ENCODE measurements at regions not wholly inside any gene's neighbourhood (a gene's known extent, or its start where the extent isn't known, plus 50 kb on each side); places are given as distances from the start of the nearest gene placed in this dataset.

GRCh38 chr11:28636033-28636432 is 527.8 kb downstream of the METTL15 start:
- no peak for DNase-seq

- no peak for DNase-seq
These were observed 524.1 kb downstream of the METTL15 start for GRCh38 chr11:28632338-28632737.

- no peak for DNase-seq
These were observed 523.0 kb downstream of the METTL15 start for GRCh38 chr11:28631148-28631547.

GRCh38 chr11:28629235-28629634 is 521.0 kb downstream of the METTL15 start:
- DNase-seq, result no peak

GRCh38 chr11:28628412-28628811 is 520.2 kb downstream of the METTL15 start:
- no peak for DNase-seq

- DNase-seq, result no peak
These were observed 519.6 kb downstream of the METTL15 start for GRCh38 chr11:28627690-28628255.

- no peak for DNase-seq
These were observed 517.3 kb downstream of the METTL15 start for GRCh38 chr11:28625532-28625931.

GRCh38 chr11:28621753-28622152 is 513.6 kb downstream of the METTL15 start:
- no peak for DNase-seq

GRCh38 chr11:28619846-28620540 is 511.8 kb downstream of the METTL15 start:
- no peak for DNase-seq

GRCh38 chr11:28618416-28618815 is 510.2 kb downstream of the METTL15 start:
- no peak for DNase-seq

GRCh38 chr11:28616160-28616965 is 508.2 kb downstream of the METTL15 start:
- no peak for DNase-seq

- no peak for DNase-seq
These were observed 507.4 kb downstream of the METTL15 start for GRCh38 chr11:28615542-28615941.

- no peak for DNase-seq
These were observed 498.7 kb downstream of the METTL15 start for GRCh38 chr11:28606930-28607329.

GRCh38 chr11:28599656-28600055 is 491.5 kb downstream of the METTL15 start:
- no peak for DNase-seq

- DNase-seq, result no peak
These were observed 490.3 kb downstream of the METTL15 start for GRCh38 chr11:28598531-28598930.

- no peak for DNase-seq
These were observed 488.6 kb downstream of the METTL15 start for GRCh38 chr11:28596816-28597215.

GRCh38 chr11:28592141-28592540 is 484.0 kb downstream of the METTL15 start:
- DNase-seq, result no peak

GRCh38 chr11:28584992-28585391 is 476.8 kb downstream of the METTL15 start:
- no peak for DNase-seq

- DNase-seq, result no peak
These were observed 474.3 kb downstream of the METTL15 start for GRCh38 chr11:28582506-28582905.

- DNase-seq, result no peak
These were observed 473.4 kb downstream of the METTL15 start for GRCh38 chr11:28581286-28582242.

GRCh38 chr11:28571371-28571770 is 463.2 kb downstream of the METTL15 start:
- DNase-seq, result no peak

GRCh38 chr11:28569106-28569505 is 460.9 kb downstream of the METTL15 start:
- DNase-seq, result no peak

Data from suppressor macrophage treated with lipopolysaccharide for 1 hour (primary cell).